GM12878 (cell line): ENCODE measurements at regions not wholly inside any gene's neighbourhood (a gene's known extent, or its start where the extent isn't known, plus 50 kb on each side); places are given as distances from the start of the nearest gene placed in this dataset.

Experiments
- CTCF ChIP-seq, 3 experiments: IDR thresholded peaks in 2 of 3; conservative IDR thresholded peaks in 1 of 3; 2 replicates each; pipeline ENCODE4 v1.5.1; 2011; ENCODE audit warnings: low read depth in 3 of 3, low read length in 3 of 3, mild to moderate bottlenecking in 3 of 3, control low read depth in 2 of 3, moderate library complexity in 2 of 3, inconsistent platforms in 1 of 3, mixed read lengths in 1 of 3; ENCODE audit not compliant: control insufficient read depth in 2 of 3, insufficient read depth in 1 of 3; ENCODE audit errors: extremely low read depth in 1 of 3
- NRF1 ChIP-seq: conservative IDR thresholded peaks from 2 replicates; pipeline ENCODE4 v1.6.1; 2011; ENCODE audit warnings: mild to moderate bottlenecking, low read depth, low read length, improper control_type of control experiment
- TF ChIP-seq, protein P1 (sequence below): fragments of 450-650 bp; IDR thresholded peaks from 2 replicates; pipeline ENCODE4 v1.6.1; 2017; ENCODE audit warnings: mild to moderate bottlenecking, moderate library complexity

GRCh38 chr3:168213920-168214319 is 118.2 kb upstream of the GOLIM4 start:
- TF ChIP-seq CTCF (IDR thresholded peaks at IDR 0.05 in 2 of 3, conservative IDR thresholded peaks at IDR 0.05 in 1 of 3; ENCODE audit: control insufficient read depth in 2 of 3, extremely low read depth in 1 of 3, insufficient read depth in 1 of 3, low read depth in 3 of 3, low read length in 3 of 3) = no peak
- TF ChIP-seq NRF1 = no peak
- TF ChIP-seq, protein P1, sequence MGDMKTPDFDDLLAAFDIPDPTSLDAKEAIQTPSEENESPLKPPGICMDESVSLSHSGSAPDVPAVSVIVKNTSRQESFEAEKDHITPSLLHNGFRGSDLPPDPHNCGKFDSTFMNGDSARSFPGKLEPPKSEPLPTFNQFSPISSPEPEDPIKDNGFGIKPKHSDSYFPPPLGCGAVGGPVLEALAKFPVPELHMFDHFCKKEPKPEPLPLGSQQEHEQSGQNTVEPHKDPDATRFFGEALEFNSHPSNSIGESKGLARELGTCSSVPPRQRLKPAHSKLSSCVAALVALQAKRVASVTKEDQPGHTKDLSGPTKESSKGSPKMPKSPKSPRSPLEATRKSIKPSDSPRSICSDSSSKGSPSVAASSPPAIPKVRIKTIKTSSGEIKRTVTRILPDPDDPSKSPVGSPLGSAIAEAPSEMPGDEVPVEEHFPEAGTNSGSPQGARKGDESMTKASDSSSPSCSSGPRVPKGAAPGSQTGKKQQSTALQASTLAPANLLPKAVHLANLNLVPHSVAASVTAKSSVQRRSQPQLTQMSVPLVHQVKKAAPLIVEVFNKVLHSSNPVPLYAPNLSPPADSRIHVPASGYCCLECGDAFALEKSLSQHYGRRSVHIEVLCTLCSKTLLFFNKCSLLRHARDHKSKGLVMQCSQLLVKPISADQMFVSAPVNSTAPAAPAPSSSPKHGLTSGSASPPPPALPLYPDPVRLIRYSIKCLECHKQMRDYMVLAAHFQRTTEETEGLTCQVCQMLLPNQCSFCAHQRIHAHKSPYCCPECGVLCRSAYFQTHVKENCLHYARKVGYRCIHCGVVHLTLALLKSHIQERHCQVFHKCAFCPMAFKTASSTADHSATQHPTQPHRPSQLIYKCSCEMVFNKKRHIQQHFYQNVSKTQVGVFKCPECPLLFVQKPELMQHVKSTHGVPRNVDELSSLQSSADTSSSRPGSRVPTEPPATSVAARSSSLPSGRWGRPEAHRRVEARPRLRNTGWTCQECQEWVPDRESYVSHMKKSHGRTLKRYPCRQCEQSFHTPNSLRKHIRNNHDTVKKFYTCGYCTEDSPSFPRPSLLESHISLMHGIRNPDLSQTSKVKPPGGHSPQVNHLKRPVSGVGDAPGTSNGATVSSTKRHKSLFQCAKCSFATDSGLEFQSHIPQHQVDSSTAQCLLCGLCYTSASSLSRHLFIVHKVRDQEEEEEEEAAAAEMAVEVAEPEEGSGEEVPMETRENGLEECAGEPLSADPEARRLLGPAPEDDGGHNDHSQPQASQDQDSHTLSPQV = no peak
